ENCODE measurements at regions not wholly inside any gene's neighbourhood (a gene's known extent, or its start where the extent isn't known, plus 50 kb on each side); places are given as distances from the start of the nearest gene placed in this dataset.

DNA sequence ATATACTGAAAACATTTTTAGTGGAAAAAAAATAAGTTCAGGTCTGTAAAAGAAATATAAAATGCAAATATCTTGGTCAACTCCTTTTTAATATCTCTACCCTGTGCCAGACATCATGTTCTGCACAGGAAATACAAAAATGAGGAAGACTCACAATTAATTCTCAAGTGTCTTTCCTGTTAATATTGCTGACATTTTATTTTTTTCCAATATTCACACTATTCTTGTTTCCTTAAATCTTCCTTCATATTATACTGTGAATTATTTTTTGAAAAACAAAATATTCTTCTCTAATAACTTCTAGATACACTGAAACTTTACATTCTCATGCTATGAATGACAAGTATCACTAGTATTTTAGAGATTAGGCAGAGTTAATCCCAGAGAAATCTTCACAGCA, 334.7 kb upstream of the FTMT start:
- H3K27me3 ChIP-seq (ENCODE audit: control insufficient read depth in 1 of 2, insufficient read depth in 2 of 2, low read length in 2 of 2): no peaks in the 10 kb centered on the region
- no TSS peak for BruUV-seq (replicated peaks)
- no peaks in the 10 kb centered on the region for H3K4me1 ChIP-seq (ENCODE audit: insufficient read depth, low read length)
- no peak overlapping the region for H3K4me3 ChIP-seq (replicated peaks in 1 of 3; ENCODE audit: insufficient read depth in 1 of 3, low read depth in 2 of 3, low read length in 3 of 3)
- TF ChIP-seq HDAC2 (CRISPR knock-in tag; IDR thresholded peaks at IDR 0.05): no peak
- TF ChIP-seq MAFK (conservative IDR thresholded peaks at IDR 0.05 in 1 of 2, IDR thresholded peaks at IDR 0.05 in 1 of 2; ENCODE audit: low read length in 2 of 2): peak in 1 of 2 experiments; percentile 39; a peak in 2 of 4 replicates
- H3K9ac ChIP-seq (ENCODE audit: insufficient read depth, low read depth, low read length): no peak overlapping the region
- in situ Hi-C loops (cut with HindIII; ENCODE audit: extremely low pct_ligation_motif_present, low pct_unique_long_range_greater_than_20kb): no loop called here
- intact Hi-C loops (cut with micrococcal nuclease; ENCODE audit: unreplicated experiment): no loop called here
- ATAC-seq: no peak
- H3K27ac ChIP-seq (ENCODE audit: extremely low read length, insufficient read depth, low read length): no peak overlapping the region
- H4K20me1 ChIP-seq (ENCODE audit: insufficient read depth, low read length): no peaks in the 10 kb centered on the region
- no peaks in the 10 kb centered on the region for H3K36me3 ChIP-seq (replicated peaks in 1 of 2; ENCODE audit: control insufficient read depth in 1 of 2, insufficient read depth in 2 of 2, low read length in 2 of 2)
- H3K79me2 ChIP-seq (ENCODE audit: insufficient read depth, low read length): no peaks in the 10 kb centered on the region
- DNase-seq (ENCODE audit: low spot score): no peak
- FAIRE-seq: no peak
- no peak overlapping the region for H3K4me2 ChIP-seq (ENCODE audit: low read depth, low read length)
- ChIA-PET CTCF (ENCODE audit: low intra/inter-chr PET ratio, low total read pairs) (no interaction called here), POLR2A (no interaction called here)
- H3K9me3 ChIP-seq (ENCODE audit: low read length): no peaks in the 10 kb centered on the region
- no peak overlapping the region for H2AFZ ChIP-seq (ENCODE audit: low read length)

DNA sequence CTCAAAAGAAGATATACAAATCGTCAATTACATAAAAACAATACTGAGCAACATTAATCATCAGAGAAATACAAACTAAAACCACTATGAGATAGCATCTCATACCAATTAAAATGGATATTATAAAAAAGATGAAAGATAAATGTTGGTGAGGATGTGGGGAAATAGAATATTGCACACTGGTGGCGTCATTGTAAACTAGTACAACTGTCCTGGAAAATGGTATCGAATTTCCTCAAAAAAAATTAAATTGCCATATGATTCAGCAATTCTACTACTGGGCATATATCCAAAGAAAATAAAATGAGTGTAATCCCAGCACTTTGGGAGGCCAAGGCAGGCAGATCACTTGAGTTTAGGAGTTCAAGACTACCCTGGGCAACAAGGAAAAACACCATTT, 326.0 kb upstream of the FTMT start:
- no peak for FAIRE-seq

More for the DNA sequence above, 326.0 kb upstream of the FTMT start:
- in situ Hi-C loops (cut with HindIII; ENCODE audit: extremely low pct_ligation_motif_present, low pct_unique_long_range_greater_than_20kb): no loop called here
- intact Hi-C loops (cut with micrococcal nuclease; ENCODE audit: unreplicated experiment): no loop called here
- TF ChIP-seq ZNF333 (CRISPR knock-in tag; IDR thresholded peaks at IDR 0.05; ENCODE audit: borderline replicate concordance) (no peak), ISL2 (CRISPR knock-in tag; IDR thresholded peaks at IDR 0.05) (no peak), HCFC1 (IDR thresholded peaks at IDR 0.05; ENCODE audit: low read depth, low read length) (no peak), CHD4 (IDR thresholded peaks at IDR 0.05; ENCODE audit: borderline replicate concordance, low read length) (no peak), SSRP1 (CRISPR knock-in tag; IDR thresholded peaks at IDR 0.05) (no peak), ATAD3A (CRISPR knock-in tag; IDR thresholded peaks at IDR 0.05) (no peak), FOXM1 (CRISPR knock-in tag; IDR thresholded peaks at IDR 0.05) (no peak), EP300 (IDR thresholded peaks at IDR 0.05; ENCODE audit: low read depth in 2 of 2, low read length in 2 of 2) (no peak), EP300 (CRISPR knock-in tag; IDR thresholded peaks at IDR 0.05; ENCODE audit: borderline replicate concordance) (no peak), ZNF570 (CRISPR knock-in tag; IDR thresholded peaks at IDR 0.05; ENCODE audit: borderline replicate concordance) (no peak)
- TF ChIP-seq, protein P1, sequence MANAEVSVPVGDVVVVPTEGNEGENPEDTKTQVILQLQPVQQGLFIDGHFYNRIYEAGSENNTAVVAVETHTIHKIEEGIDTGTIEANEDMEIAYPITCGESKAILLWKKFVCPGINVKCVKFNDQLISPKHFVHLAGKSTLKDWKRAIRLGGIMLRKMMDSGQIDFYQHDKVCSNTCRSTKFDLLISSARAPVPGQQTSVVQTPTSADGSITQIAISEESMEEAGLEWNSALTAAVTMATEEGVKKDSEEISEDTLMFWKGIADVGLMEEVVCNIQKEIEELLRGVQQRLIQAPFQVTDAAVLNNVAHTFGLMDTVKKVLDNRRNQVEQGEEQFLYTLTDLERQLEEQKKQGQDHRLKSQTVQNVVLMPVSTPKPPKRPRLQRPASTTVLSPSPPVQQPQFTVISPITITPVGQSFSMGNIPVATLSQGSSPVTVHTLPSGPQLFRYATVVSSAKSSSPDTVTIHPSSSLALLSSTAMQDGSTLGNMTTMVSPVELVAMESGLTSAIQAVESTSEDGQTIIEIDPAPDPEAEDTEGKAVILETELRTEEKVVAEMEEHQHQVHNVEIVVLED (CRISPR knock-in tag; IDR thresholded peaks at IDR 0.05; ENCODE audit: borderline replicate concordance): no peak
- TF ChIP-seq, protein P2, sequence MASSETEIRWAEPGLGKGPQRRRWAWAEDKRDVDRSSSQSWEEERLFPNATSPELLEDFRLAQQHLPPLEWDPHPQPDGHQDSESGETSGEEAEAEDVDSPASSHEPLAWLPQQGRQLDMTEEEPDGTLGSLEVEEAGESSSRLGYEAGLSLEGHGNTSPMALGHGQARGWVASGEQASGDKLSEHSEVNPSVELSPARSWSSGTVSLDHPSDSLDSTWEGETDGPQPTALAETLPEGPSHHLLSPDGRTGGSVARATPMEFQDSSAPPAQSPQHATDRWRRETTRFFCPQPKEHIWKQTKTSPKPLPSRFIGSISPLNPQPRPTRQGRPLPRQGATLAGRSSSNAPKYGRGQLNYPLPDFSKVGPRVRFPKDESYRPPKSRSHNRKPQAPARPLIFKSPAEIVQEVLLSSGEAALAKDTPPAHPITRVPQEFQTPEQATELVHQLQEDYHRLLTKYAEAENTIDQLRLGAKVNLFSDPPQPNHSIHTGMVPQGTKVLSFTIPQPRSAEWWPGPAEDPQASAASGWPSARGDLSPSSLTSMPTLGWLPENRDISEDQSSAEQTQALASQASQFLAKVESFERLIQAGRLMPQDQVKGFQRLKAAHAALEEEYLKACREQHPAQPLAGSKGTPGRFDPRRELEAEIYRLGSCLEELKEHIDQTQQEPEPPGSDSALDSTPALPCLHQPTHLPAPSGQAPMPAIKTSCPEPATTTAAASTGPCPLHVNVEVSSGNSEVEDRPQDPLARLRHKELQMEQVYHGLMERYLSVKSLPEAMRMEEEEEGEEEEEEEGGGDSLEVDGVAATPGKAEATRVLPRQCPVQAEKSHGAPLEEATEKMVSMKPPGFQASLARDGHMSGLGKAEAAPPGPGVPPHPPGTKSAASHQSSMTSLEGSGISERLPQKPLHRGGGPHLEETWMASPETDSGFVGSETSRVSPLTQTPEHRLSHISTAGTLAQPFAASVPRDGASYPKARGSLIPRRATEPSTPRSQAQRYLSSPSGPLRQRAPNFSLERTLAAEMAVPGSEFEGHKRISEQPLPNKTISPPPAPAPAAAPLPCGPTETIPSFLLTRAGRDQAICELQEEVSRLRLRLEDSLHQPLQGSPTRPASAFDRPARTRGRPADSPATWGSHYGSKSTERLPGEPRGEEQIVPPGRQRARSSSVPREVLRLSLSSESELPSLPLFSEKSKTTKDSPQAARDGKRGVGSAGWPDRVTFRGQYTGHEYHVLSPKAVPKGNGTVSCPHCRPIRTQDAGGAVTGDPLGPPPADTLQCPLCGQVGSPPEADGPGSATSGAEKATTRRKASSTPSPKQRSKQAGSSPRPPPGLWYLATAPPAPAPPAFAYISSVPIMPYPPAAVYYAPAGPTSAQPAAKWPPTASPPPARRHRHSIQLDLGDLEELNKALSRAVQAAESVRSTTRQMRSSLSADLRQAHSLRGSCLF (CRISPR knock-in tag; IDR thresholded peaks at IDR 0.05; ENCODE audit: borderline replicate concordance): no peak
- Histone ChIP-seq H3K36me3 (replicated peaks in 1 of 2; ENCODE audit: control insufficient read depth in 1 of 2, insufficient read depth in 2 of 2, low read length in 2 of 2) (no peaks in the 10 kb centered on the region), H3K27ac (ENCODE audit: extremely low read length, insufficient read depth, low read length) (no peak overlapping the region), H3K9ac (ENCODE audit: insufficient read depth, low read depth, low read length) (no peak overlapping the region), H3K9me3 (ENCODE audit: low read length) (peaks cover 6% of the 10 kb centered on the region; the same call in 1 of the 2 replicates), H3K79me2 (ENCODE audit: insufficient read depth, low read length) (no peaks in the 10 kb centered on the region), H3K4me3 (replicated peaks in 1 of 3; ENCODE audit: insufficient read depth in 1 of 3, low read depth in 2 of 3, low read length in 3 of 3) (no peak overlapping the region), H3K4me1 (ENCODE audit: insufficient read depth, low read length) (no peaks in the 10 kb centered on the region), H4K20me1 (ENCODE audit: insufficient read depth, low read length) (no peaks in the 10 kb centered on the region), H3K4me2 (ENCODE audit: low read depth, low read length) (no peak overlapping the region), H3K27me3 (ENCODE audit: control insufficient read depth in 1 of 2, insufficient read depth in 2 of 2, low read length in 2 of 2) (no peaks in the 10 kb centered on the region), H2AFZ (ENCODE audit: low read length) (no peak overlapping the region)
- ChIA-PET POLR2A (no interaction called here), CTCF (ENCODE audit: low intra/inter-chr PET ratio, low total read pairs) (no interaction called here)
- no peak for DNase-seq (ENCODE audit: low spot score)
- under 1% methylated on average over 3 of the region's 3 CpGs for WGBS (ENCODE audit: low lambda C conversion rate)
- BruUV-seq (replicated peaks): no TSS peak
- ATAC-seq: no peak
